Astrocyte of the spinal cord (primary cell): ENCODE measurements at regions not wholly inside any gene's neighbourhood (a gene's known extent, or its start where the extent isn't known, plus 50 kb on each side); places are given as distances from the start of the nearest gene placed in this dataset.

Experiments used
- DNase-seq: peaks from one replicate; pipeline ENCODE4 v3.0.0; 2011; ENCODE audit warnings: low read depth, low spot score
- H3K4me3 ChIP-seq: 2 replicates; pipeline ENCODE4 v1.5.1; 2011; ENCODE audit warnings: low read depth, mild to moderate bottlenecking, low read length, moderate library complexity
- CTCF ChIP-seq: IDR thresholded peaks from 2 replicates; pipeline ENCODE4 v1.5.1; 2012; ENCODE audit warnings: low read depth, mild to moderate bottlenecking, low read length, inconsistent platforms
- in situ Hi-C: cut with HindIII; loops from 2 replicates; pipeline ENCODE4 v1.10.0; 2017; ENCODE audit warnings: low sequenced_read_pairs

GRCh38 chr9:120091206-120091605, 488.8 kb downstream of the CDK5RAP2 start:
- in situ Hi-C loops: no loop called here
- no peak overlapping the region for H3K4me3 ChIP-seq
- no peak for TF ChIP-seq CTCF
- DNase-seq: no peak

GRCh38 chr9:120080849-120081248, 499.1 kb downstream of the CDK5RAP2 start:
- in situ Hi-C loops: no loop called here
- no peak for TF ChIP-seq CTCF
- DNase-seq: no peak
- H3K4me3 ChIP-seq: no peak overlapping the region

GRCh38 chr9:120078112-120078511, 501.9 kb downstream of the CDK5RAP2 start:
- no peak for TF ChIP-seq CTCF
- no peak overlapping the region for H3K4me3 ChIP-seq
- DNase-seq: no peak
- in situ Hi-C loops: no loop called here

- TF ChIP-seq CTCF: no peak
- DNase-seq: no peak
- H3K4me3 ChIP-seq: no peak overlapping the region
- in situ Hi-C loops: no loop called here
Observed at GRCh38 chr9:120071760-120072159, 508.2 kb downstream of the CDK5RAP2 start.

GRCh38 chr9:120066315-120066714, 513.7 kb downstream of the CDK5RAP2 start:
- in situ Hi-C loops: no loop called here
- no peak for TF ChIP-seq CTCF

GRCh38 chr9:120065151-120065550, 514.8 kb downstream of the CDK5RAP2 start:
- in situ Hi-C loops: no loop called here
- DNase-seq: no peak
- no peak for TF ChIP-seq CTCF
- H3K4me3 ChIP-seq: no peak overlapping the region

More at GRCh38 chr9:120066315-120066714, 513.7 kb downstream of the CDK5RAP2 start:
- no peak overlapping the region for H3K4me3 ChIP-seq
- DNase-seq: no peak

- H3K4me3 ChIP-seq: no peak overlapping the region
- no peak for TF ChIP-seq CTCF
- no peak for DNase-seq
- in situ Hi-C loops: no loop called here
Observed at GRCh38 chr9:120045011-120045410, 535.0 kb downstream of the CDK5RAP2 start.
